Upper lobe of left lung (tissue), 4 donors: ENCODE measurements at regions not wholly inside any gene's neighbourhood (a gene's known extent, or its start where the extent isn't known, plus 50 kb on each side); places are given as distances from the start of the nearest gene placed in this dataset.

Source experiments
- EP300 ChIP-seq, 4 donors: sonication (generic); formaldehyde crosslinking; IDR thresholded peaks; one replicate each; pipeline ENCODE4 v1.5.1; 2017; ENCODE audit warnings: antibody characterized with exemption in 4 of 4, control low read depth in 2 of 4
- POLR2A ChIP-seq, 4 donors: fragments of 450-650 bp; IDR thresholded peaks; one replicate each; pipeline ENCODE4 v1.5.1; 2016 to 2017; ENCODE audit warnings: antibody characterized with exemption in 4 of 4, mild to moderate bottlenecking in 2 of 4

- no peak for TF ChIP-seq EP300 (IDR thresholded peaks at IDR 0.05)
- no peak for TF ChIP-seq POLR2A (IDR thresholded peaks at IDR 0.05)
These were observed 174.3 kb downstream of the TTLL2 start for GRCh38 chr6:167499161-167499660.
